Heart left ventricle (tissue), 13 donors: ENCODE measurements at regions not wholly inside any gene's neighbourhood (a gene's known extent, or its start where the extent isn't known, plus 50 kb on each side); places are given as distances from the start of the nearest gene placed in this dataset.

Experiments used
- CTCF ChIP-seq, 12 donors: fragments of 200-600 bp; sonication (generic) in 4 of 12; IDR thresholded peaks; one replicate each; pipeline versions ENCODE4 v1.5.0 to v1.8.0; 2018 to 2022; ENCODE audit warnings: antibody characterized with exemption in 12 of 12, mild to moderate bottlenecking in 5 of 12
- POLR2A ChIP-seq, 2 donors: fragments of 450-650 bp; IDR thresholded peaks; one replicate each; pipeline ENCODE4 v1.6.1; 2017; ENCODE audit warnings: antibody characterized with exemption in 2 of 2, mild to moderate bottlenecking in 2 of 2, moderate library complexity in 2 of 2
- donor health status: ischemic (EF 13 %, LVEDD 7.1; RV severe dilation, severe dysfunction).
- donor health status: DM: no; HTN: yes; CAD: no.
- donor health status: DM: no; HTN: no; CAD: no.
- donor health status: ischemic (EF 25% LVEDD 6.9; RV normal size, moderate dysfunction).
- donor health status: ischemic (EF 25% LVEDD 5.7; RV mildly dilated, moderate dysfunction).
- donor health status: ischemic (EF 35%, LVEDD 5.7; RV mildly dilated, moderate dysfunction).
- donor health status: nonischemic (EF 11% LVEDD 7.7; RV severe dilation, severe dysfunction).
- donor health status: DM: yes; HTN: yes; CAD: no.
- donor health status: PGD.
- donor health status: ischemic (EF 29% LVEDD 5.4; RV normal size, mild dysfunction).
- donor health status: nonischemic (EF 23%, LVEDD 6.1; RV moderate dilation, normal function).

GRCh38 chr18:32549248-32550110 lies 78.8 kb upstream of the GAREM1 start:
- TF ChIP-seq CTCF (IDR thresholded peaks at IDR 0.05) = peak; percentile 47 to 78 (median 66)
- no peak for TF ChIP-seq POLR2A (IDR thresholded peaks at IDR 0.05)
